Smooth muscle cell (in vitro differentiated cells): ENCODE measurements at regions not wholly inside any gene's neighbourhood (a gene's known extent, or its start where the extent isn't known, plus 50 kb on each side); places are given as distances from the start of the nearest gene placed in this dataset.

Experiments
- DNase-seq: peaks from one replicate; lab custom pipeline; 2025; ENCODE audit not compliant: unreplicated experiment; lab: John Stamatoyannopoulos, UW
- H2AFZ ChIP-seq: fragments of 200-600 bp; sonication (generic); 2 replicates; pipeline ENCODE4 v1.6.0; 2016; ENCODE audit warnings: antibody characterized with exemption, low read depth, mild to moderate bottlenecking
- H3F3A ChIP-seq: fragments of 200-600 bp; sonication (generic); 2 replicates; pipeline ENCODE4 v1.6.0; 2017; ENCODE audit warnings: antibody characterized with exemption, low read depth
- H3K27ac ChIP-seq: fragments of 200-600 bp; sonication (generic); 2 replicates; pipeline ENCODE4 v1.5.1; 2016; ENCODE audit warnings: low read depth, mild to moderate bottlenecking
- H3K27me3 ChIP-seq: fragments of 200-600 bp; sonication (generic); 2 replicates; pipeline ENCODE4 v1.6.1; 2016; ENCODE audit warnings: low read depth, mild to moderate bottlenecking
- H3K36me3 ChIP-seq: fragments of 200-600 bp; sonication (generic); 2 replicates; pipeline ENCODE4 v1.5.1; 2016; ENCODE audit warnings: low read depth
- H3K4me1 ChIP-seq: fragments of 200-600 bp; sonication (generic); 2 replicates; pipeline ENCODE4 v1.5.1; 2016; ENCODE audit warnings: low read depth
- H3K4me2 ChIP-seq: fragments of 200-600 bp; sonication (generic); 2 replicates; pipeline ENCODE4 v1.6.0; 2016; ENCODE audit warnings: mild to moderate bottlenecking
- H3K4me3 ChIP-seq: fragments of 200-600 bp; sonication (generic); 2 replicates; pipeline ENCODE4 v1.5.1; 2016; ENCODE audit warnings: mild to moderate bottlenecking
- H3K79me2 ChIP-seq: fragments of 200-600 bp; sonication (generic); 2 replicates; pipeline ENCODE4 v1.6.0; 2016; ENCODE audit warnings: low read depth, mild to moderate bottlenecking
- H3K9ac ChIP-seq: fragments of 200-600 bp; sonication (generic); 2 replicates; pipeline ENCODE4 v1.6.0; 2016; ENCODE audit warnings: low read depth
- H3K9me3 ChIP-seq: fragments of 200-600 bp; sonication (generic); replicated peaks from 2 replicates; pipeline ENCODE4 v1.5.1; 2016; ENCODE audit warnings: low read depth
- H4K20me1 ChIP-seq: fragments of 200-600 bp; sonication (generic); 2 replicates; pipeline ENCODE4 v1.6.0; 2016; ENCODE audit warnings: low read depth
- CTCF ChIP-seq: fragments of 200-600 bp; sonication (generic); IDR thresholded peaks from 2 replicates; pipeline ENCODE4 v1.5.1; 2017; ENCODE audit warnings: borderline replicate concordance, mild to moderate bottlenecking, antibody characterized with exemption; ENCODE audit not compliant: insufficient read depth, poor library complexity, severe bottlenecking
- WGBS: methylation state at CpG from one replicate; pipeline ENCODE4 v1.1.7; 2016; ENCODE audit warnings: low lambda C conversion rate; 5-methylcytosine and 5-hydroxymethylcytosine counted together

DNA sequence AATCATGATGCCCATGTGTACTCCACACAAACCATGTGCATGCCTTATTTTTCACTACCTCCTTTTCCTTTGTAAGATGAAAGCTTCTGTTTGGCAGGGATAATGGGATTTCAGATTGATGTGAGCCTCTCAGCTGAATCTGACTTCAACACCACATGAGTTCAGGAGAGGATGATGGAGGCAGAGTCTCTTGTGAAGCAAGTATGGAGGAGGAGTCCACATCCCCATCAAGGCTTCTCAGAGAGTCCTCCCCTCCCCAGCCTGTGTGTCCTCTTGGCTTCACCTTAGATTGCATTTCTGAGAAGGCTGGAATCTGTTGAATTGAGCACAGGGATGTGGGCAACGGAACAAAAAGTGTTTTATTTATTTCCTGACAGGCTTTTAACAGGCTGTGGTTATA is 370.4 kb downstream of the FAT3 start:
- Histone ChIP-seq H4K20me1 (no peaks in the 10 kb centered on the region), H3K4me1 (no peaks in the 10 kb centered on the region), H3K36me3 (no peaks in the 10 kb centered on the region), H3K4me3 (no peak overlapping the region), H3K4me2 (no peak overlapping the region), H3K27ac (no peak overlapping the region), H3F3A (no peaks in the 10 kb centered on the region), H3K27me3 (no peaks in the 10 kb centered on the region), H2AFZ (no peak overlapping the region), H3K9me3 (no peaks in the 10 kb centered on the region), H3K79me2 (no peaks in the 10 kb centered on the region), H3K9ac (no peak overlapping the region)
- TF ChIP-seq CTCF = no peak
- DNase-seq = no peak
- 83% methylated on average over 1 of the region's 1 CpG for WGBS

DNA sequence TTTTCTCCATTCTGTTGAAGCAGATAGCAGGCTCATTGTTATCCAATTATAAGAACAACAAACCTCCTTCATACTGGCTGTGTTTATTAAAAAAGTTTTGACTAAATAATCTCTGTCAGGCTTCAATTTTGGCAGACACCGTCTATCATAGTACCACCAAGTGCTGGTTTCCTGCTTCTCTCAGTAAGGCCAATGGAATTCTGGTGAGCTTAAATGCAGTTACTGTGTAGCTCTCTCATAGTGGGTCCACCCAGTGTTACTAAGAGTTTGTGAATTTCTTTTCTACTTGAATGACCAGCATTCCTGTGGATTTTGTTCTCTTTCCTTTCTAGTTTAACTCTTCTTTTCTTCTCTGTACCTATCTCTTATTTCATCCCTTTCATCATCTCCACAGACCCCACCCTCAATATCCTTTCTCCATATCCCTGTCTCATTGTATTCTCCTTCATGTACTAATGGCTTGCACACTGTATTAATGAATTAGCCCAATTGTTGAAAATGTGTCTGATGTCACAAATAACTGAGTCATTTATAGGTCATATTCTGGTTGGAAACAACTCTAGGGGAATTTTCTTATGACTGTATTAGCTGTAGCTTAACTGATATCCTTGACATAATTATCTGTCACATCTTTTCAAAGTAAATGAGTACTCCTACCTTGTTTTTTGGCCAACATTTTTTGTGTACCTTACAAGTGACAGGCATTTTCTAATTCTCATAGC is 372.1 kb downstream of the FAT3 start:
- DNase-seq = no peak
- H3K27ac ChIP-seq = no peak overlapping the region

GRCh38 chr11:92601048-92601447 is 368.4 kb upstream of the MTNR1B start:
- H3F3A ChIP-seq = no peaks in the 10 kb centered on the region
- H3K79me2 ChIP-seq = no peaks in the 10 kb centered on the region
- 91% methylated on average over 4 of the region's 4 CpGs for WGBS
- H3K4me3 ChIP-seq = no peak overlapping the region
- H3K9me3 ChIP-seq = no peaks in the 10 kb centered on the region
- no peak overlapping the region for H3K27ac ChIP-seq
- H4K20me1 ChIP-seq = no peaks in the 10 kb centered on the region
- H3K4me2 ChIP-seq = no peak overlapping the region
- no peak for DNase-seq
- no peaks in the 10 kb centered on the region for H3K4me1 ChIP-seq
- no peak overlapping the region for H3K9ac ChIP-seq
- no peaks in the 10 kb centered on the region for H3K27me3 ChIP-seq
- no peak for TF ChIP-seq CTCF
- H2AFZ ChIP-seq = no peak overlapping the region
- no peaks in the 10 kb centered on the region for H3K36me3 ChIP-seq

More for the DNA sequence above, 372.1 kb downstream of the FAT3 start:
- Histone ChIP-seq H3K27me3 (no peaks in the 10 kb centered on the region), H3K9ac (no peak overlapping the region), H3K79me2 (no peaks in the 10 kb centered on the region), H4K20me1 (no peaks in the 10 kb centered on the region), H2AFZ (no peak overlapping the region), H3K9me3 (no peaks in the 10 kb centered on the region), H3K4me3 (no peak overlapping the region), H3K4me1 (no peaks in the 10 kb centered on the region), H3K36me3 (no peaks in the 10 kb centered on the region), H3F3A (no peaks in the 10 kb centered on the region), H3K4me2 (no peak overlapping the region)
- 78% methylated on average over 1 of the region's 1 CpG for WGBS
- TF ChIP-seq CTCF = no peak

DNA sequence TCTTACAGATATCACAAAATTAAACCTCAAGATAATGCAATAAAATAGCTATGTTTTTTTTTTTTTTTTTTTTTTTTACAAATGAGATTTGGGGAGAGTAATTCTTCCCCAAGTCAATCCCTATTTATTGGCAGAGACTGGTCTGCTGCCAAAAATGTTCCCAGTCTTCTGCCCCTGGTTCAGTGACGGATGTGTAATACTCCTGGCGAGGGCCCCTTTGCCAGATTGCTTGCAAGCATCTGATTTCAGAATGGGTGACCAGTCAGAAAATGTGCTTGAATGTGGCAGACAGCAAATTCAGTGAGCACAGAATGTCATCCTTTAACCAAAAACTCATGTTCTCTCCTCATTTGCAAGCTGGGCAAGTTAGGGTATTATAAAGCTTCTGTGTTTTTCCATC is 363.8 kb upstream of the MTNR1B start:
- H3K4me3 ChIP-seq = no peak overlapping the region
- no peak for DNase-seq
- H3K27me3 ChIP-seq = no peaks in the 10 kb centered on the region
- H3K79me2 ChIP-seq = no peaks in the 10 kb centered on the region
- H3K9me3 ChIP-seq = no peaks in the 10 kb centered on the region
- no peak overlapping the region for H3K27ac ChIP-seq
- H3K4me1 ChIP-seq = no peaks in the 10 kb centered on the region
- no peaks in the 10 kb centered on the region for H3K36me3 ChIP-seq
- H4K20me1 ChIP-seq = no peaks in the 10 kb centered on the region
- no peak for TF ChIP-seq CTCF
- no peak overlapping the region for H3K4me2 ChIP-seq
- H3K9ac ChIP-seq = no peak overlapping the region
- H2AFZ ChIP-seq = no peak overlapping the region
- WGBS = 95% methylated on average over 2 of the region's 2 CpGs
- no peaks in the 10 kb centered on the region for H3F3A ChIP-seq
